Panc1 (cell line): ENCODE measurements at regions not wholly inside any gene's neighbourhood (a gene's known extent, or its start where the extent isn't known, plus 50 kb on each side); places are given as distances from the start of the nearest gene placed in this dataset.

ENCODE experiments used
- ATAC-seq: fragments of 200-7000 bp; cut with Tn5 transposase; 2 replicates; pipeline ENCODE4 v1.9.1; 2020; ENCODE audit warnings: mild to moderate bottlenecking, moderate library complexity
- BruUV-seq: library from RNA; stranded (reverse); fragments of 400-500 nt; replicated peaks from 2 replicates; lab custom pipeline; 2021; lab: Mats Ljungman, UMichigan
- CTCF ChIA-PET: fragments of 300-600 bp; sonication (Branson Sonifier 250); formaldehyde crosslinking; loops from one replicate; lab custom pipeline; 2022; ENCODE audit warnings: antibody characterized with exemption; lab: Charles Lee
- POLR2A ChIA-PET: fragments of 300-600 bp; sonication (Branson Sonifier 250); formaldehyde crosslinking; loops from one replicate; lab custom pipeline; 2022; ENCODE audit warnings: antibody characterized with exemption; lab: Charles Lee
- DNase-seq: peaks from one replicate; pipeline ENCODE4 v3.0.0-alpha.2; 2010; ENCODE audit warnings: low read depth, low spot score
- H3K27ac ChIP-seq: 2 replicates; pipeline ENCODE4 v1.5.1; 2011; ENCODE audit warnings: mild to moderate bottlenecking, low read length, inconsistent platforms
- H3K27me3 ChIP-seq: fragments of 200-500 bp; sonication (Bioruptor generic); 2 replicates; pipeline ENCODE4 v1.6.0; 2014; ENCODE audit warnings: low read length, inconsistent platforms; ENCODE audit not compliant: control insufficient read depth, insufficient read depth
- H3K36me3 ChIP-seq: fragments of 200-500 bp; sonication (Bioruptor generic); 2 replicates; pipeline ENCODE4 v1.5.1; 2014; ENCODE audit warnings: inconsistent platforms, mild to moderate bottlenecking, low read length, moderate library complexity; ENCODE audit not compliant: control insufficient read depth, insufficient read depth
- H3K4me1 ChIP-seq: 2 replicates; pipeline ENCODE4 v1.5.1; 2011; ENCODE audit warnings: inconsistent platforms, mild to moderate bottlenecking, low read length, moderate library complexity; ENCODE audit not compliant: control insufficient read depth, insufficient read depth
- H3K4me3 ChIP-seq, 2 experiments: 2 replicates each; pipeline ENCODE4 v1.5.1; 2011 to 2012; ENCODE audit warnings: low read depth in 2 of 2, low read length in 2 of 2, mild to moderate bottlenecking in 2 of 2, inconsistent platforms in 1 of 2, moderate library complexity in 1 of 2
- H3K9me3 ChIP-seq: fragments of 200-500 bp; sonication (Bioruptor generic); 2 replicates; pipeline ENCODE4 v1.5.1; 2014; ENCODE audit warnings: low read depth, mild to moderate bottlenecking, inconsistent platforms, low read length, moderate library complexity; ENCODE audit not compliant: control insufficient read depth, insufficient read depth
- POLR2AphosphoS5 ChIP-seq: IDR thresholded peaks from 2 replicates; pipeline ENCODE4 v1.6.1; 2012; ENCODE audit warnings: mild to moderate bottlenecking, low read depth, low read length, moderate library complexity
- REST ChIP-seq, 2 experiments: IDR thresholded peaks; 2 replicates each; pipeline ENCODE4 v1.6.1; 2011 to 2012; ENCODE audit warnings: low read depth in 2 of 2, control low read depth in 1 of 2, low read length in 1 of 2, mild to moderate bottlenecking in 1 of 2, moderate library complexity in 1 of 2; ENCODE audit not compliant: insufficient read depth in 1 of 2
- SIN3A ChIP-seq: IDR thresholded peaks from 2 replicates; pipeline ENCODE4 v1.6.1; 2012; ENCODE audit warnings: low read depth, mild to moderate bottlenecking, low read length, moderate library complexity, borderline replicate concordance; ENCODE audit not compliant: insufficient read depth
- TCF7L2 ChIP-seq: IDR thresholded peaks from 2 replicates; pipeline ENCODE4 v1.6.1; 2011; ENCODE audit warnings: mild to moderate bottlenecking, low read depth, low read length, inconsistent platforms
- in situ Hi-C: cut with HindIII; loops from 2 replicates; pipeline ENCODE4 v1.10.0; 2016; ENCODE audit warnings: low sequenced_read_pairs, low pct_unique_long_range_greater_than_20kb
- intact Hi-C: fragments of 100-400 bp; cut with micrococcal nuclease; formaldehyde crosslinking; loops from one replicate; pipeline ENCODE4 v1.10.0; 2022; ENCODE audit not compliant: unreplicated experiment
- TF ChIP-seq, protein P1 (sequence below): fragments of 450-650 bp; IDR thresholded peaks from 2 replicates; pipeline ENCODE4 v1.5.1; 2017; ENCODE audit warnings: mild to moderate bottlenecking

GRCh38 chr15:25947323-25948314 lies 84.5 kb upstream of the ATP10A start:
- Histone ChIP-seq H3K27me3 (no peaks in the 10 kb centered on the region), H3K4me3 (no peak overlapping the region), H3K4me1 (no peaks in the 10 kb centered on the region), H3K9me3 (no peaks in the 10 kb centered on the region), H3K36me3 (no peaks in the 10 kb centered on the region), H3K27ac (no peak overlapping the region)
- in situ Hi-C loops, result no loop called here
- POLR2A ChIA-PET, result no interaction called here
- BruUV-seq, result no TSS peak
- no peak for TF ChIP-seq SIN3A
- TF ChIP-seq, protein P1, sequence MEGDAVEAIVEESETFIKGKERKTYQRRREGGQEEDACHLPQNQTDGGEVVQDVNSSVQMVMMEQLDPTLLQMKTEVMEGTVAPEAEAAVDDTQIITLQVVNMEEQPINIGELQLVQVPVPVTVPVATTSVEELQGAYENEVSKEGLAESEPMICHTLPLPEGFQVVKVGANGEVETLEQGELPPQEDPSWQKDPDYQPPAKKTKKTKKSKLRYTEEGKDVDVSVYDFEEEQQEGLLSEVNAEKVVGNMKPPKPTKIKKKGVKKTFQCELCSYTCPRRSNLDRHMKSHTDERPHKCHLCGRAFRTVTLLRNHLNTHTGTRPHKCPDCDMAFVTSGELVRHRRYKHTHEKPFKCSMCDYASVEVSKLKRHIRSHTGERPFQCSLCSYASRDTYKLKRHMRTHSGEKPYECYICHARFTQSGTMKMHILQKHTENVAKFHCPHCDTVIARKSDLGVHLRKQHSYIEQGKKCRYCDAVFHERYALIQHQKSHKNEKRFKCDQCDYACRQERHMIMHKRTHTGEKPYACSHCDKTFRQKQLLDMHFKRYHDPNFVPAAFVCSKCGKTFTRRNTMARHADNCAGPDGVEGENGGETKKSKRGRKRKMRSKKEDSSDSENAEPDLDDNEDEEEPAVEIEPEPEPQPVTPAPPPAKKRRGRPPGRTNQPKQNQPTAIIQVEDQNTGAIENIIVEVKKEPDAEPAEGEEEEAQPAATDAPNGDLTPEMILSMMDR, result peak; percentile 25
- no peak for DNase-seq
- no peak for ATAC-seq
- CTCF ChIA-PET, result no interaction called here
- intact Hi-C loops, result no loop called here

GRCh38 chr15:25946241-25946805 lies 83.2 kb upstream of the ATP10A start:
- no peaks in the 10 kb centered on the region for H3K9me3 ChIP-seq
- in situ Hi-C loops, result no loop called here
- intact Hi-C loops, result no loop called here
- no peaks in the 10 kb centered on the region for H3K4me1 ChIP-seq
- no peaks in the 10 kb centered on the region for H3K36me3 ChIP-seq
- POLR2A ChIA-PET, result no interaction called here
- no peaks in the 10 kb centered on the region for H3K27me3 ChIP-seq
- DNase-seq (no peak), ATAC-seq (no peak)
- H3K27ac ChIP-seq, result no peak overlapping the region
- TF ChIP-seq REST (IDR thresholded peaks at IDR 0.05; ENCODE audit: insufficient read depth in 1 of 2, low read depth in 2 of 2, low read length in 1 of 2) (no peak), SIN3A (no peak), POLR2AphosphoS5 (no peak), TCF7L2 (no peak)
- TF ChIP-seq, protein P1, result no peak
- no TSS peak for BruUV-seq
- CTCF ChIA-PET, result no interaction called here
- H3K4me3 ChIP-seq, result no peak overlapping the region
